NAMALWA (cell line): ENCODE measurements at regions not wholly inside any gene's neighbourhood (a gene's known extent, or its start where the extent isn't known, plus 50 kb on each side); places are given as distances from the start of the nearest gene placed in this dataset.
A peak's percentile ranks its signal among the peaks of the same experiment; 100 is the strongest.
"Not testable (repeated sequence)": the region's sequence is repeated elsewhere in the genome, so short reads cannot be mapped to it uniquely, and the experiment has no call there.

Experiments used
- DNase-seq: peaks from one replicate; pipeline ENCODE4 v3.0.0-alpha.2; 2015; ENCODE audit warnings: low spot score

- no peak for DNase-seq
Observed at GRCh38 chr5:117424559-117424958, 849.9 kb upstream of the SEMA6A start.

DNA sequence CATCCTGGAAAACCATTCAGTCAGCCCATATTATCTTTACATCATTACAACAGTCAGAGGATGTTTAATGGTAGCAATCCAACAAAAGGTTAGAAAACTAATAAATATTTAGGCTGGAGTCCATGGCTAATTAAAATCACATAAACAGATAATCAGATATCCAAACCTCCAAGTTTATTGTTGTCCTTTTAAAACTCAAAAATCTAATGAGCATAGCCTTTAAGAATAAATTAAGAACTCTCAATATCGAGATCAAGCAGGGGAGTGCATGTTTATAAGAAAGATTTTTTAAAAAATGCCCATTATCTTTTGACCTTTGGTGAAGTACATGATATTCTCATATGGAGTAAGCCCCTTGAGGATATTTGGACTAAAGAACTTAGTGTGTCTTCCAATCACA, 842.9 kb upstream of the SEMA6A start:
- DNase-seq = no peak

DNA sequence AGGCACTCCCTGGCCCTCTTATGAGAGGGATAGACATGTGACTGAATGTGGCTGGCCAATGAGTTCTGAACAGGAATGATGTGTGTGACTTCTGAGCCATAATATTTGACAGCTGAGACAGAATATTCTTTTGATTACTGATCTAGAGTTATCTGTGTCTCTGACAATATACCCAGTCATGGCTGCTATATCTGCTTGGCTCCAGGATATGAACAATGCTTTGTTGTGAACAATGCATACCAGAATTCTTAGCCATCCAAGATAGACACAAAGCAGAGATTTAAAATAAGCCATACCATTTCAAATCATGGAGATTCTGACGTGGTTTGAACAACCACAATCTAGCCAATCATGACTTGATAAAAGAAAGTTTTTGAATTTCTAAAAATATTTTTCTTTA, 840.3 kb upstream of the SEMA6A start:
- no peak for DNase-seq

- DNase-seq = no peak
Observed at GRCh38 chr5:117411701-117412100, 837.1 kb upstream of the SEMA6A start.

- DNase-seq = no peak
Observed at GRCh38 chr5:117405197-117405596, 830.6 kb upstream of the SEMA6A start.

DNA sequence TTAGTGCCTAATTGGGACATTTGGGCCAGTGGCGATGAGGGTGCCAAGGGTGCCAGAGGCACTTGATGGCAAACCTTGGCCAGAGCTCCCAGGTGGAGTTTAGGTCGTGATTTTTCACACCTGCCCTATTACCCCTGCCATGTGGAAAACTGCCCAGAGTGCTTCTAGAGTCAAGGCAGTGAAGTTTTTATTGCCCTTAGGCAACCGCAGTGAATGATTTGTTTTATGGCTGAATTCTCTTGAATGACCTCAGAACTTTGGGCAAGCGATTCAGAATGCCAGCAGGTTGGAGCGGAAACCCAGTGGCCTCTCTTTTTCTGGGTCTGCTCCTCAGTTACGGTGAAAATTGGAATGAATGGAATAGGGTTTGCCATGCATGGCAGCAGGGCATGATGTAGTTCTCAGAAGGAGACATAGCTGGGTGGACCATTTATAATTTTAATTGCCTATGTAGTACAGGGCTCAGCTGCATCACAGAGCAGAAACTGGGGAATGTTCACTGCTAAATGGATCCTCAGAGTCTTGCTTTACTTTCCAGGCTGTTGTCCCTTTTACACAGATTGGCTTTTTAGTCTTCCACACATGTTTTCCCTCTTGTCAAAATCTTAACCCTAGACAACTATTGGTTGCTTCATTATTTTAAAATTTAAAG, 820.0 kb upstream of the SEMA6A start:
- DNase-seq = no peak

GRCh38 chr5:117393125-117393524, 818.5 kb upstream of the SEMA6A start:
- DNase-seq = no peak

DNA sequence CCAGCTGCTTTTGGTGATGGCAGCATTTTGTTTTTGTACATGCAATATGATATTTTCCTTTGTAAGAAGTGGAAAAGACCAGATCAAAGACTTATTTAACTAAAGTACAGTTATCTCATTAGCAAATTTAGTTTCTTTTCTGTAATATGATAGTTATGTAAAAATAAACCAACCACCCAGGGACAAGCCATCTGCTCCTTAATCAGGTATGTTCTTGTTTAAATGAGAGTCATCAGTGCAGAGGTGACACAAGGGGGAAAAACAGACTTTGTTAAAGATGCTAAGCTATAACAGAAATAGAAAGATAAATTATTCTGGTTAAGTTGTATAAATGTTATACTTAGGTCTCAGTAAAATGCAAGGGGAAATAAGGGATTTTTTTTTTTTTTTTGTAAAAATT, 805.7 kb upstream of the SEMA6A start:
- DNase-seq = no peak

GRCh38 chr5:117379521-117379920, 804.9 kb upstream of the SEMA6A start:
- no peak for DNase-seq

GRCh38 chr5:117376748-117377147, 802.1 kb upstream of the SEMA6A start:
- DNase-seq = no peak

- no peak for DNase-seq
Observed at GRCh38 chr5:117359895-117360294, 785.3 kb upstream of the SEMA6A start.

- no peak for DNase-seq
Observed at GRCh38 chr5:117357886-117358285, 783.3 kb upstream of the SEMA6A start.

GRCh38 chr5:117347280-117347679, 772.7 kb upstream of the SEMA6A start:
- DNase-seq = no peak

DNA sequence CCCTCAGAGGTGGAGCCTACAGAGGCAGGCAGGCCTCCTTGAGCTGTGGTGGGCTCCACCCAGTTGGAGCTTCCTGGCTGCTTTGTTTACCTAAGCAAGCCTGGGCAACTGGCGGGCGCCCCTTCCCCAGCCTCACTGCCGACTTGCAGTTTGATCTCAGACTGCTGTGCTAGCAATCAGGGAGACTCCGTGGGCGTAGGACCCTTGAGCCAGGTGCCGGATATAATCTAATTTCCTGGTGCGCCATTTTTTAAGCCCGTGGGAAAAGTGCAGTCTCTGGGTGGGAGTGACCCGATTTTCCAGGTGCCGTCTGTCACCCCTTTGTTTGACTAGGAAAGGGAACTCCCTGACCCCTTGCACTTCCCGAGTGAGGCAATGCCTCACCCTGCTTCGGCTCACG, 769.1 kb upstream of the SEMA6A start:
- DNase-seq = not testable (repeated sequence)

- DNase-seq = no peak
Observed at GRCh38 chr5:117337064-117337749, 762.6 kb upstream of the SEMA6A start.

DNA sequence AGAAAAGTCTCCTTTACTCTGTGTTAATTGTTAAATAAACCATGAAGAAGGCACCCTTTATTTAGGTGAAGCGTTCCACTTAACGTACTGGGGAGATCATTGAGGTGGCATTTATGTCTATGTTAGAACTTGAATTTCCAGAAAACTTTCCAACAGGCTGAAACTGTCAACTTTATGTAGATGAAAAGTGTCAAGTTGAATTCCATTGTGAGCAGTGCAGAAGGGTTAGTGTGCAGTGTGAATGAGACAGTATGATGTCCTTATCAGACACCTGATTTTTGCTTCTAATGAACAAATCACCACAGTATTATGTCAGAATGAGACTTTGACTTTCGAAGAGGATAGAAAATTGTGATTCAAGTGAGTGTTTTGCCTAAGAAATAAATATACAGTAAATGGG, 761.6 kb upstream of the SEMA6A start:
- DNase-seq = no peak

- DNase-seq = no peak
Observed at GRCh38 chr5:117333011-117333410, 758.4 kb upstream of the SEMA6A start.

- DNase-seq = no peak
Observed at GRCh38 chr5:117332341-117332740, 757.7 kb upstream of the SEMA6A start.

- DNase-seq = no peak
Observed at GRCh38 chr5:117327511-117327910, 752.9 kb upstream of the SEMA6A start.

DNA sequence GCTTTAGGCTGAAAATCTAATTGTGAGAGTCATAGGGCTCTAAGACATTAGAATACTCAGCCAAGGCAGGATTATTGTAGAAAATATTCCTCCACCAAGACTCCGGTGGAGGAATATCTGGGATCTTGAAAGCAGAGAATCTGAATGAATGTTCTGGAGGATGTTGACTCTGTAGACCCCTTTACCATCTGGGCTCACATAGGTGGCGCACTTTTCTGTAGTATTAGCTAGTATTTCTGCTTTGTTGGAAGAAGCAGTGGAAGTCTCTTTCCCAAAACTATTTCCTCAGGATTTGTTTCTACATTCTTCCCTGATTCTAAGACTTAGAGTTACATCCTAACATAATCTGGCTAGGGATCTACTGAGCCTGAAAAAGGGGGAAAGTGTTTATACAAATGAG, 752.4 kb upstream of the SEMA6A start:
- no peak for DNase-seq

DNA sequence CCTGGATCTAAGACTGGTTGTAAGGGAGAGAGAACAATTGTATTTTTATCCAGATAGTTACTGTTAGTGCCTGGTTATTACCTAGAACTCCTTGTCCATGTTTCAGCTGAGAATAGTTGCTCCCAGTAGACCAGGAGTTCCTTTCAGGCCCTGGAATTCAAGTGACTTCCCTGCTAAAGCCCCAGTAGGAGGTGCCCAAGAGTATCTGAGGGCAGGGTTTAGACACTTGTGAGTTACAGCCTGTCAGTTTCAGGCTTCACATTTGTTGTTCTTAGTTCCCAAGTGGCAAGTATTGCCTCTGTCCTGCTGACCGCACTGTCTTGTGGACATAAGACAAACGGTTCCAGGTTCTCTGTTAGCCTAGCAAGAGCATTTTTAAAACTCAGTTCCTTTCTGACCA, 743.9 kb upstream of the SEMA6A start:
- peak; percentile 19 for DNase-seq

- DNase-seq = no peak
Observed at GRCh38 chr5:117315170-117315569, 740.5 kb upstream of the SEMA6A start.

GRCh38 chr5:117304512-117305107, 730.0 kb upstream of the SEMA6A start:
- DNase-seq = not testable (repeated sequence)

DNA sequence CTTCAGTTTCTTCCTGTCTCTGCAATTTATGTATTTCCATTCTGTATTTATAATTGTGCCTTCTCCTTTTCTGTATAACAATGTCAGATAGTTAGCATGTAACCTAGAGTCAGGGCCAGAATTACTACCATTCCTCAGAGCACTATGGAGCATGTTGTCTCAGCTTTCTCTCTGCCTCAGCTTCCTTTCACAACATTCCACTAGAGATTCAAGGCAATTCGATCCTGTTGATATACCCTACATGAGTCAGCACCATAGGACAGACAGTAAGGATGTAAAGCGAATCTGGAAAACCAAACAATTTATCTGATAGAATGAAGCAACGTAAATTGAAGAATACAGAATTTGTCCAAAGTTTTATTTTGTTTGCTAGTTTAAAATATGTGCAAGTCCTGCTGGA, 728.3 kb upstream of the SEMA6A start:
- DNase-seq = no peak
